Activated naive CD4-positive, alpha-beta T cell treated with anti-CD3 and anti-CD28 coated beads, Interleukin-2, amount 50 U/mL, for 72 hours (primary cell): ENCODE measurements at regions not wholly inside any gene's neighbourhood (a gene's known extent, or its start where the extent isn't known, plus 50 kb on each side); places are given as distances from the start of the nearest gene placed in this dataset.

ENCODE experiments used
- ATAC-seq, 2 donors: fragments of 150-1000 bp; cut with Tn5 transposase; 2 replicates each; pipeline ENCODE4 v1.10.0; 2021; ENCODE audit warnings: mild to moderate bottlenecking in 2 of 2, moderate library complexity in 2 of 2
- DNase-seq, 2 donors: peaks; one replicate each; pipeline ENCODE4 v3.0.0; 2021 to 2022; ENCODE audit warnings: low spot score in 2 of 2
- H3K27ac Mint-ChIP-seq, 2 donors: one replicate each; pipeline ENCODE4 v1.8.0; 2022; ENCODE audit warnings: mild to moderate bottlenecking in 2 of 2, mixed read lengths in 2 of 2
- H3K36me3 Mint-ChIP-seq, 2 donors: one replicate each; pipeline ENCODE4 v1.8.0; 2022; ENCODE audit warnings: mixed read lengths in 2 of 2
- H3K9me3 Mint-ChIP-seq, 2 donors: one replicate each; pipeline ENCODE4 v1.8.0; 2022; ENCODE audit warnings: mixed read lengths in 2 of 2

- Mint-ChIP-seq H3K36me3 (no peaks in the 10 kb centered on the region), H3K9me3 (peaks cover 13 to 21% of the 10 kb centered on the region in 2 donors), H3K27ac (no peak overlapping the region)
- ATAC-seq = no peak
- no peak for DNase-seq
Measured at GRCh38 chr11:28976012-28976800, 868.0 kb downstream of the METTL15 start.

GRCh38 chr11:28969832-28970231 lies 861.6 kb downstream of the METTL15 start:
- H3K9me3 Mint-ChIP-seq = peaks cover 12 to 17% of the 10 kb centered on the region in 2 donors
- ATAC-seq (no peak), DNase-seq (no peak)
- no peak overlapping the region for H3K27ac Mint-ChIP-seq
- no peaks in the 10 kb centered on the region for H3K36me3 Mint-ChIP-seq

- DNase-seq (no peak), ATAC-seq (no peak)
- peaks cover 17 to 18% of the 10 kb centered on the region in 2 donors for H3K9me3 Mint-ChIP-seq
- no peak overlapping the region for H3K27ac Mint-ChIP-seq
- no peaks in the 10 kb centered on the region for H3K36me3 Mint-ChIP-seq
Measured at GRCh38 chr11:28966951-28967350, 858.8 kb downstream of the METTL15 start.

GRCh38 chr11:28965819-28966218 lies 857.6 kb downstream of the METTL15 start:
- Mint-ChIP-seq H3K27ac (no peak overlapping the region), H3K36me3 (no peaks in the 10 kb centered on the region), H3K9me3 (peaks cover 17 to 18% of the 10 kb centered on the region in 2 donors)
- ATAC-seq (no peak), DNase-seq (no peak)

- H3K27ac Mint-ChIP-seq = no peak overlapping the region
- DNase-seq (no peak), ATAC-seq (no peak)
- H3K36me3 Mint-ChIP-seq = no peaks in the 10 kb centered on the region
- H3K9me3 Mint-ChIP-seq = peaks cover 12% of the 10 kb centered on the region in 2 donors
Measured at GRCh38 chr11:28964811-28965210, 856.6 kb downstream of the METTL15 start.

GRCh38 chr11:28963187-28963586 lies 855.0 kb downstream of the METTL15 start:
- Mint-ChIP-seq H3K27ac (no peak overlapping the region), H3K36me3 (no peaks in the 10 kb centered on the region), H3K9me3 (peaks cover 10 to 12% of the 10 kb centered on the region in 2 donors)
- ATAC-seq (no peak), DNase-seq (no peak)

GRCh38 chr11:28962502-28962901 lies 854.3 kb downstream of the METTL15 start:
- Mint-ChIP-seq H3K27ac (no peak overlapping the region), H3K9me3 (peaks cover 10 to 12% of the 10 kb centered on the region in 2 donors), H3K36me3 (no peaks in the 10 kb centered on the region)
- ATAC-seq (no peak), DNase-seq (no peak)

- Mint-ChIP-seq H3K9me3 (peaks cover 12% of the 10 kb centered on the region in 2 donors), H3K27ac (no peak overlapping the region), H3K36me3 (no peaks in the 10 kb centered on the region)
- no peak for ATAC-seq
- no peak for DNase-seq
Measured at GRCh38 chr11:28961726-28962125, 853.5 kb downstream of the METTL15 start.

- peaks cover 0 to 4% of the 10 kb centered on the region in 2 donors for H3K36me3 Mint-ChIP-seq
- no peak for ATAC-seq
- H3K27ac Mint-ChIP-seq = no peak overlapping the region
- no peak for DNase-seq
- H3K9me3 Mint-ChIP-seq = peaks cover 10 to 12% of the 10 kb centered on the region in 2 donors
Measured at GRCh38 chr11:28956446-28956845, 848.3 kb downstream of the METTL15 start.

- peaks cover 0 to 4% of the 10 kb centered on the region in 2 donors for H3K36me3 Mint-ChIP-seq
- H3K27ac Mint-ChIP-seq = no peak overlapping the region
- ATAC-seq (no peak), DNase-seq (no peak)
- H3K9me3 Mint-ChIP-seq = peaks cover 13% of the 10 kb centered on the region in 2 donors
Measured at GRCh38 chr11:28951191-28951590, 843.0 kb downstream of the METTL15 start.

GRCh38 chr11:28939381-28939780 lies 831.2 kb downstream of the METTL15 start:
- ATAC-seq = no peak
- Mint-ChIP-seq H3K9me3 (peaks cover 22 to 27% of the 10 kb centered on the region in 2 donors), H3K27ac (no peak overlapping the region), H3K36me3 (no peaks in the 10 kb centered on the region)
- DNase-seq = no peak

- H3K27ac Mint-ChIP-seq = no peak overlapping the region
- H3K9me3 Mint-ChIP-seq = peaks cover 23% of the 10 kb centered on the region in 2 donors
- DNase-seq (no peak), ATAC-seq (no peak)
- H3K36me3 Mint-ChIP-seq = no peaks in the 10 kb centered on the region
Measured at GRCh38 chr11:28938091-28938490, 829.9 kb downstream of the METTL15 start.

- H3K36me3 Mint-ChIP-seq = peaks cover 0 to 10% of the 10 kb centered on the region in 2 donors
- peaks cover 19 to 23% of the 10 kb centered on the region in 2 donors for H3K9me3 Mint-ChIP-seq
- ATAC-seq (no peak), DNase-seq (no peak)
- H3K27ac Mint-ChIP-seq = no peak overlapping the region
Measured at GRCh38 chr11:28932940-28933339, 824.8 kb downstream of the METTL15 start.

- no peak overlapping the region for H3K27ac Mint-ChIP-seq
- ATAC-seq (no peak), DNase-seq (no peak)
- no peaks in the 10 kb centered on the region for H3K36me3 Mint-ChIP-seq
- peaks cover 13 to 24% of the 10 kb centered on the region in 2 donors for H3K9me3 Mint-ChIP-seq
Measured at GRCh38 chr11:28924004-28924403, 815.8 kb downstream of the METTL15 start.

- ATAC-seq (no peak), DNase-seq (no peak)
- no peaks in the 10 kb centered on the region for H3K36me3 Mint-ChIP-seq
- no peak overlapping the region for H3K27ac Mint-ChIP-seq
- peaks cover 19 to 30% of the 10 kb centered on the region in 2 donors for H3K9me3 Mint-ChIP-seq
Measured at GRCh38 chr11:28922386-28922981, 814.3 kb downstream of the METTL15 start.

- no peaks in the 10 kb centered on the region for H3K36me3 Mint-ChIP-seq
- H3K9me3 Mint-ChIP-seq = peaks cover 24 to 30% of the 10 kb centered on the region in 2 donors
Measured at GRCh38 chr11:28919194-28919593, 811.0 kb downstream of the METTL15 start.

GRCh38 chr11:28913883-28914282 lies 805.7 kb downstream of the METTL15 start:
- H3K36me3 Mint-ChIP-seq = no peaks in the 10 kb centered on the region
- no peak overlapping the region for H3K27ac Mint-ChIP-seq
- ATAC-seq (no peak), DNase-seq (no peak)
- H3K9me3 Mint-ChIP-seq = peaks cover 27 to 32% of the 10 kb centered on the region in 2 donors

More at GRCh38 chr11:28919194-28919593, 811.0 kb downstream of the METTL15 start:
- no peak for DNase-seq
- no peak overlapping the region for H3K27ac Mint-ChIP-seq
- no peak for ATAC-seq

- no peak overlapping the region for H3K27ac Mint-ChIP-seq
- peaks cover 24 to 26% of the 10 kb centered on the region in 2 donors for H3K9me3 Mint-ChIP-seq
- no peaks in the 10 kb centered on the region for H3K36me3 Mint-ChIP-seq
- ATAC-seq (no peak), DNase-seq (no peak)
Measured at GRCh38 chr11:28911829-28912228, 803.6 kb downstream of the METTL15 start.
